GM21717 (cell line): ENCODE measurements at regions not wholly inside any gene's neighbourhood (a gene's known extent, or its start where the extent isn't known, plus 50 kb on each side); places are given as distances from the start of the nearest gene placed in this dataset.

Experiments
- ATAC-seq: cut with Tn5 transposase; IDR thresholded peaks from one replicate; pipeline ENCODE4 v1.9.1; 2021; ENCODE audit warnings: mild to moderate bottlenecking, moderate library complexity; ENCODE audit not compliant: unreplicated experiment

DNA sequence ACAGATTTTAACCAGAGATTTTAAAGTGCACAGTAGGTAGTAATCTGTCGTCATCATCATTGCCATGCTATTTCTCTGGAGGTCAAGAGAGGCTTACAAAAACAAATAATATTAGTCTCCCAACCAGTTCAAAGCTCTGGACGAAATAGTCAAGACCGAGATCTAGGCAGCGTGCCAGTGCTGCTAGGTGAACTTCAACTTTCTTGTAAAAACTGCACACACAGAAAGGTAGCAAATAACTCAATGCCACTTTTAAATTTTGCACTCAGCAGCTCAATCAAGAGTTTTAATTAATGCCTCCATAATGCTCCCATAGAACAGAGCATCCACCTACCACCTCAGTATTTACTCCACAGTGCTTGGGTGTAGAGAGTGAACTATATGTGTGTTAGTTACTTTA lies 656.8 kb downstream of the IRX1 start:
- ATAC-seq = no peak

GRCh38 chr5:4254736-4255135 lies 659.1 kb downstream of the IRX1 start:
- ATAC-seq = no peak

DNA sequence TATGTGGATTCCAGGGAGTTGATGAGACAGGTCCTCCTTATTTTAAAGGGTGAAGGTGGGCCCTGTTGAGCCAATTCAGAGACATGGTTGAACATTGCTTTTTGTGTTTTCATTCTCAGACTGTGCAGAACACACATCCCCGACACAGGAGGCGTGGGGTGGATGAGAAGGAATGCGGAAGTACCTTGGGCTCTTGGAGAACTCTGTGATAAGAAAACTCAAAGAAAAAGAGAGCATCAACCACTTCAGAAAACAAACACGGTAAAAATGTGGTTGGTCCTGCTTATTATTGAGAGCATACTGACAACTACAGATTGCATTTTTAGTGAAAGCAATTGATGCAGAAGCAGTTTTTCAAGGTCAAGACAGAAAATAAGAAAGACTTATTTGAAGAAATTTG lies 659.8 kb downstream of the IRX1 start:
- no peak for ATAC-seq

- no peak for ATAC-seq
These were observed 662.5 kb downstream of the IRX1 start for GRCh38 chr5:4258170-4258569.

- no peak for ATAC-seq
These were observed 675.6 kb downstream of the IRX1 start for GRCh38 chr5:4271193-4271592.

- ATAC-seq = no peak
These were observed 679.6 kb downstream of the IRX1 start for GRCh38 chr5:4275232-4275631.

GRCh38 chr5:4294878-4295277 lies 699.2 kb downstream of the IRX1 start:
- no peak for ATAC-seq

- ATAC-seq = no peak
These were observed 700.2 kb downstream of the IRX1 start for GRCh38 chr5:4295663-4296339.

- ATAC-seq = no peak
These were observed 710.4 kb downstream of the IRX1 start for GRCh38 chr5:4306057-4306456.

GRCh38 chr5:4309026-4309425 lies 713.4 kb downstream of the IRX1 start:
- ATAC-seq = no peak

- no peak for ATAC-seq
These were observed 717.5 kb downstream of the IRX1 start for GRCh38 chr5:4313138-4313537.

GRCh38 chr5:4319478-4320128 lies 724.0 kb downstream of the IRX1 start:
- ATAC-seq = no peak

- no peak for ATAC-seq
These were observed 734.7 kb downstream of the IRX1 start for GRCh38 chr5:4330327-4330726.

GRCh38 chr5:4335078-4335477 lies 739.4 kb downstream of the IRX1 start:
- ATAC-seq = no peak

DNA sequence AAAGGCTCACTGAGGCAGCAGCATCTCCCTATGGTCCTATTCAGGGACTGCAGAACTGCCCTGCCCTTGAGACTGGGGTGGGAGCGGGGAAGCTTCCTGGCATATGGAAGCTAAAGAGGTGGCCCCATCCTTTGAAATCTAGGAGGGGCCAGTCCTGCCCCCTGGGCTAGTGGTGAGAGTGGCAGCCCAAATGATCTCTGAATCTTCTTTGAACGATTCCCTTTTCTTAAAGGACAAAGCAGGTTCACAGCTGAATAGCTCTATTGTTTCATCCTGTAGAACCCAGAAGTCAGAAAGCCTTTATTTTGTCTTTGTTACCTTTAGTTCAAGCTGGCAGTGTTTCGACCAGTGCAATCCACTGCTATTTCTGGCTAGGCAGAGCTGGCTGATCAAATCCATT lies 741.9 kb downstream of the IRX1 start:
- ATAC-seq = no peak

DNA sequence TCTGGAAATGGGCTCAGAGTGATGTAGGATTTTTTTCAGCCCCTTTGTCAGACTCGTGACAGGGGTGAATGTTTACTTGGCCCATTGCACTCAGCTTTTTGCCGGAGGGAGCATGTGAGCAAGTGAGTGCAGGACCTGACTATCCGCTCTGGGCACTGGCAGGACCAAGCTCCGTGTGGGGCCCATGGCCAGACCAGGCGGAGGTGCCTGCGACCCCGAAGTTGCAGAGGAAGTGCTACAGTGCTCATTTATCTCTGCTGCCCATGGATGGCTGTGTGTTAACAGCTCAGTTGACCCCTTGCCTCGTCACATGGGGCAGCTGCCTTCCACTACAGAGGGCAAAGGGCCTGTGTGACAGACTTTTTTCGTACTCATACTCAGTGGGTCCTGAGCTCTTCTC lies 744.3 kb downstream of the IRX1 start:
- no peak for ATAC-seq

GRCh38 chr5:4345850-4346249 lies 750.2 kb downstream of the IRX1 start:
- ATAC-seq = no peak

- ATAC-seq = no peak
These were observed 752.8 kb downstream of the IRX1 start for GRCh38 chr5:4348423-4348822.

- ATAC-seq = no peak
These were observed 753.3 kb downstream of the IRX1 start for GRCh38 chr5:4348919-4349318.

DNA sequence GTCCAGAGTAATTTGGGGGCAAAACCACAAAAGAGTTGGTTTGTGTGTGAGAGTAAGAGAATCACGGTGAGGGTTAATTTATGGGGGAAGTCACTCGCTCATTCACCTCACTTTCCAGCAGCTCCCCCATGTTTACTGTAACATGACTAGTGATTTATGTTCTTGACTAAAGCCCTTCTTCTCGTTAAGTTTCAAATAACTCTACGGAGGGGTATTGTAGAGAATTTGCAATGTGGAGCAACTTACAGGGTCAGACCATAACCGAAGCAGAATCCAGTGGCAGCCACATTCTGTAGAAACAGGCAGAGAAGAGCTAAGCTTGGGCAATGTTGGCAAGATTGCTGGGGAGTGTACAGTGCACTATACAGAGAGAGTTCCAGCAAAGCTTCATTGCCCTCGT lies 760.6 kb downstream of the IRX1 start:
- no peak for ATAC-seq

GRCh38 chr5:4359847-4360246 lies 764.2 kb downstream of the IRX1 start:
- ATAC-seq = no peak

GRCh38 chr5:4361753-4362152 lies 766.1 kb downstream of the IRX1 start:
- no peak for ATAC-seq

GRCh38 chr5:4362411-4362810 lies 766.8 kb downstream of the IRX1 start:
- no peak for ATAC-seq
